Panc1 (cell line): ENCODE measurements at regions not wholly inside any gene's neighbourhood (a gene's known extent, or its start where the extent isn't known, plus 50 kb on each side); places are given as distances from the start of the nearest gene placed in this dataset.
"Not testable (repeated sequence)": the region's sequence is repeated elsewhere in the genome, so short reads cannot be mapped to it uniquely, and the experiment has no call there.

ENCODE experiments used
- CTCF ChIP-seq: fragments of 450-650 bp; IDR thresholded peaks from 2 replicates; pipeline ENCODE4 v1.5.1; 2017; ENCODE audit warnings: mild to moderate bottlenecking
- POLR2AphosphoS5 ChIP-seq: IDR thresholded peaks from 2 replicates; pipeline ENCODE4 v1.6.1; 2012; ENCODE audit warnings: mild to moderate bottlenecking, low read depth, low read length, moderate library complexity
- REST ChIP-seq, 2 experiments: IDR thresholded peaks; 2 replicates each; pipeline ENCODE4 v1.6.1; 2011 to 2012; ENCODE audit warnings: low read depth in 2 of 2, control low read depth in 1 of 2, low read length in 1 of 2, mild to moderate bottlenecking in 1 of 2, moderate library complexity in 1 of 2; ENCODE audit not compliant: insufficient read depth in 1 of 2
- SIN3A ChIP-seq: IDR thresholded peaks from 2 replicates; pipeline ENCODE4 v1.6.1; 2012; ENCODE audit warnings: low read depth, mild to moderate bottlenecking, low read length, moderate library complexity, borderline replicate concordance; ENCODE audit not compliant: insufficient read depth
- TCF7L2 ChIP-seq: IDR thresholded peaks from 2 replicates; pipeline ENCODE4 v1.6.1; 2011; ENCODE audit warnings: mild to moderate bottlenecking, low read depth, low read length, inconsistent platforms

- not testable (repeated sequence) for TF ChIP-seq POLR2AphosphoS5; CTCF; REST (IDR thresholded peaks at IDR 0.05; ENCODE audit: insufficient read depth in 1 of 2, low read depth in 2 of 2, low read length in 1 of 2); SIN3A; TCF7L2
These were observed 628.4 kb upstream of the GJE1 start for GRCh38 chr6:141504318-141504717.
